Large intestine (tissue), 3 donors: ENCODE measurements at regions not wholly inside any gene's neighbourhood (a gene's known extent, or its start where the extent isn't known, plus 50 kb on each side); places are given as distances from the start of the nearest gene placed in this dataset.
"Not testable (repeated sequence)": the region's sequence is repeated elsewhere in the genome, so short reads cannot be mapped to it uniquely, and the experiment has no call there.

ENCODE experiments used
- DNase-seq, 2 donors: peaks; one replicate each; pipeline versions ENCODE4 v3.0.0 to v3.0.0-alpha.2; 2013
- H3K27ac ChIP-seq: one replicate; pipeline ENCODE4 v1.5.1; 2013; ENCODE audit warnings: low read length
- H3K27me3 ChIP-seq: 2 replicates; pipeline ENCODE4 v1.6.1; 2013; ENCODE audit warnings: low read length; ENCODE audit not compliant: control insufficient read depth, insufficient read depth
- H3K36me3 ChIP-seq: 2 replicates; pipeline ENCODE4 v1.6.1; 2013; ENCODE audit warnings: low read length; ENCODE audit not compliant: control insufficient read depth, insufficient read depth
- H3K4me1 ChIP-seq: one replicate; pipeline ENCODE4 v1.6.1; 2013; ENCODE audit warnings: low read length; ENCODE audit not compliant: control insufficient read depth, insufficient read depth
- H3K4me3 ChIP-seq: one replicate; pipeline ENCODE4 v1.5.1; 2013; ENCODE audit warnings: low read length
- H3K9me3 ChIP-seq: one replicate; pipeline ENCODE4 v1.6.1; 2013; ENCODE audit warnings: mild to moderate bottlenecking, low read depth, low read length, moderate library complexity; ENCODE audit not compliant: control insufficient read depth
- WGBS: methylation state at CpG from one replicate; pipeline ENCODE4 v1.1.5; 2013; ENCODE audit warnings: low lambda C conversion rate; ENCODE audit not compliant: insufficient coverage; 5-methylcytosine and 5-hydroxymethylcytosine counted together

GRCh38 chr4:112049119-112049518, 96.1 kb upstream of the FAM241A start:
- H3K4me3 ChIP-seq, H3K27me3 ChIP-seq, H3K27ac ChIP-seq, DNase-seq, H3K4me1 ChIP-seq, H3K9me3 ChIP-seq, H3K36me3 ChIP-seq: not testable (repeated sequence)
- no CpG with 5 or more reads among the region's 3 CpGs for WGBS

GRCh38 chr4:112053825-112054350, 91.4 kb upstream of the FAM241A start:
- Histone ChIP-seq H3K36me3 (no peaks in the 10 kb centered on the region), H3K4me3 (no peak overlapping the region)
- 100% methylated on average over 1 of the region's 2 CpGs for WGBS

GRCh38 chr4:112055100-112055499, 90.2 kb upstream of the FAM241A start:
- H3K27me3 ChIP-seq: no peaks in the 10 kb centered on the region
- DNase-seq: no peak
- H3K27ac ChIP-seq: no peak overlapping the region
- H3K4me3 ChIP-seq: no peak overlapping the region
- no peaks in the 10 kb centered on the region for H3K9me3 ChIP-seq
- no peaks in the 10 kb centered on the region for H3K4me1 ChIP-seq
- no peaks in the 10 kb centered on the region for H3K36me3 ChIP-seq

More at GRCh38 chr4:112053825-112054350, 91.4 kb upstream of the FAM241A start:
- DNase-seq: no peak
- Histone ChIP-seq H3K27ac (no peak overlapping the region), H3K9me3 (no peaks in the 10 kb centered on the region), H3K4me1 (no peaks in the 10 kb centered on the region), H3K27me3 (no peaks in the 10 kb centered on the region)

GRCh38 chr4:112057470-112057869, 87.8 kb upstream of the FAM241A start:
- no peak overlapping the region for H3K27ac ChIP-seq

GRCh38 chr4:112058433-112058832, 86.8 kb upstream of the FAM241A start:
- WGBS: 83% methylated on average over 1 of the region's 3 CpGs
- no peaks in the 10 kb centered on the region for H3K4me1 ChIP-seq
- no peak overlapping the region for H3K4me3 ChIP-seq

More at GRCh38 chr4:112057470-112057869, 87.8 kb upstream of the FAM241A start:
- WGBS: no CpG with 5 or more reads among the region's 3 CpGs
- Histone ChIP-seq H3K9me3 (no peaks in the 10 kb centered on the region), H3K27me3 (no peaks in the 10 kb centered on the region), H3K36me3 (no peaks in the 10 kb centered on the region), H3K4me1 (no peaks in the 10 kb centered on the region), H3K4me3 (no peak overlapping the region)
- no peak for DNase-seq

GRCh38 chr4:112060212-112060611, 85.0 kb upstream of the FAM241A start:
- H3K4me1 ChIP-seq: no peaks in the 10 kb centered on the region
- no peak for DNase-seq
- H3K9me3 ChIP-seq: no peaks in the 10 kb centered on the region
- H3K4me3 ChIP-seq: no peak overlapping the region
- no peaks in the 10 kb centered on the region for H3K36me3 ChIP-seq
- no peaks in the 10 kb centered on the region for H3K27me3 ChIP-seq
- H3K27ac ChIP-seq: no peak overlapping the region

More at GRCh38 chr4:112058433-112058832, 86.8 kb upstream of the FAM241A start:
- DNase-seq: no peak
- H3K36me3 ChIP-seq: no peaks in the 10 kb centered on the region
- H3K27ac ChIP-seq: no peak overlapping the region
- no peaks in the 10 kb centered on the region for H3K9me3 ChIP-seq
- H3K27me3 ChIP-seq: no peaks in the 10 kb centered on the region

- Histone ChIP-seq H3K4me1 (no peaks in the 10 kb centered on the region), H3K4me3 (no peak overlapping the region), H3K27me3 (no peaks in the 10 kb centered on the region), H3K27ac (no peak overlapping the region), H3K9me3 (no peaks in the 10 kb centered on the region), H3K36me3 (no peaks in the 10 kb centered on the region)
- DNase-seq: no peak
- no CpG with 5 or more reads among the region's 2 CpGs for WGBS
Observed at GRCh38 chr4:112061207-112061817, 83.9 kb upstream of the FAM241A start.

- DNase-seq: no peak
- WGBS: no CpG with 5 or more reads among the region's 1 CpG
Observed at GRCh38 chr4:112063260-112063659, 82.0 kb upstream of the FAM241A start.

GRCh38 chr4:112069110-112069509, 76.1 kb upstream of the FAM241A start:
- no peak for DNase-seq
- H3K4me3 ChIP-seq: no peak overlapping the region
- H3K9me3 ChIP-seq: no peaks in the 10 kb centered on the region
- H3K4me1 ChIP-seq: no peaks in the 10 kb centered on the region
- H3K27me3 ChIP-seq: no peaks in the 10 kb centered on the region
- H3K36me3 ChIP-seq: no peaks in the 10 kb centered on the region
- 100% methylated on average over 2 of the region's 2 CpGs for WGBS
- H3K27ac ChIP-seq: no peak overlapping the region

More at GRCh38 chr4:112063260-112063659, 82.0 kb upstream of the FAM241A start:
- Histone ChIP-seq H3K27me3 (no peaks in the 10 kb centered on the region), H3K27ac (no peak overlapping the region), H3K4me3 (no peak overlapping the region), H3K36me3 (no peaks in the 10 kb centered on the region), H3K4me1 (no peaks in the 10 kb centered on the region), H3K9me3 (no peaks in the 10 kb centered on the region)

- no CpG with 5 or more reads among the region's 6 CpGs for WGBS
Observed at GRCh38 chr4:112073181-112073580, 72.1 kb upstream of the FAM241A start.

GRCh38 chr4:112075129-112075753, 70.0 kb upstream of the FAM241A start:
- peak; percentile 26 to 27 for DNase-seq
- Histone ChIP-seq H3K36me3 (no peaks in the 10 kb centered on the region), H3K4me1 (no peaks in the 10 kb centered on the region), H3K27ac (no peak overlapping the region), H3K4me3 (no peak overlapping the region), H3K9me3 (no peaks in the 10 kb centered on the region), H3K27me3 (no peaks in the 10 kb centered on the region)
- no CpG with 5 or more reads among the region's 4 CpGs for WGBS

More at GRCh38 chr4:112073181-112073580, 72.1 kb upstream of the FAM241A start:
- no peaks in the 10 kb centered on the region for H3K36me3 ChIP-seq
- no peaks in the 10 kb centered on the region for H3K9me3 ChIP-seq
- no peak overlapping the region for H3K27ac ChIP-seq
- DNase-seq: no peak
- no peaks in the 10 kb centered on the region for H3K4me1 ChIP-seq
- no peaks in the 10 kb centered on the region for H3K27me3 ChIP-seq
- H3K4me3 ChIP-seq: no peak overlapping the region
